G401 (cell line): ENCODE measurements at regions not wholly inside any gene's neighbourhood (a gene's known extent, or its start where the extent isn't known, plus 50 kb on each side); places are given as distances from the start of the nearest gene placed in this dataset.
A peak's percentile ranks its signal among the peaks of the same experiment; 100 is the strongest.
"Not testable (repeated sequence)": the region's sequence is repeated elsewhere in the genome, so short reads cannot be mapped to it uniquely, and the experiment has no call there.

ENCODE experiments used
- DNase-seq: peaks from one replicate; pipeline ENCODE4 v3.0.0-alpha.2; 2015; ENCODE audit warnings: low spot score
- in situ Hi-C: cut with HindIII; loops from 2 replicates; pipeline ENCODE4 v1.10.0; 2016; ENCODE audit warnings: low sequenced_read_pairs, mixed read lengths

- in situ Hi-C loops = no loop called here
- no peak for DNase-seq
Observed at GRCh38 chr10:84826704-84827103, 498.3 kb downstream of the CCSER2 start.

- in situ Hi-C loops = no loop called here
- no peak for DNase-seq
Observed at GRCh38 chr10:84829131-84829530, 500.7 kb downstream of the CCSER2 start.

GRCh38 chr10:84837041-84837812 is 508.8 kb downstream of the CCSER2 start:
- in situ Hi-C loops = no loop called here
- no peak for DNase-seq

DNA sequence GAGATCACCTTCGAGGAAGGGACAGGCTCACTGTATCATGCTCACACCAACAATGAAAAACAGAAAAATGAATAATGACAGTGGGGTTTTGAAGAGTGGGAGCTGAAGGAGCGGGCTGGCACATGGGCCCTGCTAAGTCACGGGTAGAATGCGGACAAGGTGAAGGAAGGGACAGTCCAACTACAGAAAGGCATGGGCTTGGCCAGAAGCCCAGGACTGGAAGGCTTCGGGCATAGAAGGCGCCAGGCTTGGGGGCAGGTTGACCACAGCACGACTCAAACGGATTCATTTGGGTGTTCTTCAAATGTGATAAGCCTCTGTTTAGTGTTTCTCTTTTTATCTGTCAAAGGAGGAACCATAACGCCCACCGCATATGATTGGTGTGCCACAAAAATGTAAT is 509.5 kb downstream of the CCSER2 start:
- in situ Hi-C loops = no loop called here
- DNase-seq = peak; percentile 54

DNA sequence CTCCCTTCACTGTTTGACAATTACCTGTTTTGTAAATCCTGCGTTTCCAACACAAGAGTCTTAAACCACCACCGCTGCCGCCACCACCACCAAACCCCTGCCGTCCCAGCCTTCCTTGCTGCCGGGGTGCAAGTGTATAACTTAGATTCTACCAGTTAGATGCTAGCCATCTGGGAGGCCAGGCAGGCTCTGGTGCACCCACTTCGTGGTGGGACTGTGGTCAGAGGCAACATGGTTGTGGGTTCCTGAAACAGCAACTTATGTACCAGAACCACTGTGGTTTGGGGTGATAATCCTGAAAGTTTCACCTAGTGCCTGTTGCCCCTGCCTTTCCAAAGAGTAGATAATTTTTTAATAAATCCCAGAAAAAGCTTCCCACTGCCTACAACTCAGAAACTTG is 510.5 kb downstream of the CCSER2 start:
- no peak for DNase-seq
- in situ Hi-C loops = no loop called here

GRCh38 chr10:84842593-84842992 is 514.2 kb downstream of the CCSER2 start:
- DNase-seq = no peak
- in situ Hi-C loops = no loop called here

DNA sequence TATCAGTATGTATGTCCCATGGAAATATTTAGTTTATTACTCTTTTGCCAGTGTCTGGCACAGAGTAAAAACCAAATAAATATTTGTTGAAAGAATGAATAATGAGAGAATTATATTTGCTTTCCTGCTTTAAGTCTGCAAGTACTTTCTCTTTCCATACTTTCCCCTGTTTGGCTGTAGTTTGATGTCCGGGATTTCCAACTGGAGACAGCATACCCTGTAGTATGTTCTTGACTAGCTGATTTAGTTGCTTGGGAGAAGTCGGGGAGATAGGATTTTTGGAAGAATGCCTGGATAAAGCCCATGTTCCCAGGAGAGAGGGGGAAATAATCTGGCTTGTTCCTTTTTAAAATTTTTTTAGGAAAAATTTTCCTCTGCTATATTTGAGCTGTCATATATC is 516.1 kb downstream of the CCSER2 start:
- no peak for DNase-seq
- in situ Hi-C loops = no loop called here

DNA sequence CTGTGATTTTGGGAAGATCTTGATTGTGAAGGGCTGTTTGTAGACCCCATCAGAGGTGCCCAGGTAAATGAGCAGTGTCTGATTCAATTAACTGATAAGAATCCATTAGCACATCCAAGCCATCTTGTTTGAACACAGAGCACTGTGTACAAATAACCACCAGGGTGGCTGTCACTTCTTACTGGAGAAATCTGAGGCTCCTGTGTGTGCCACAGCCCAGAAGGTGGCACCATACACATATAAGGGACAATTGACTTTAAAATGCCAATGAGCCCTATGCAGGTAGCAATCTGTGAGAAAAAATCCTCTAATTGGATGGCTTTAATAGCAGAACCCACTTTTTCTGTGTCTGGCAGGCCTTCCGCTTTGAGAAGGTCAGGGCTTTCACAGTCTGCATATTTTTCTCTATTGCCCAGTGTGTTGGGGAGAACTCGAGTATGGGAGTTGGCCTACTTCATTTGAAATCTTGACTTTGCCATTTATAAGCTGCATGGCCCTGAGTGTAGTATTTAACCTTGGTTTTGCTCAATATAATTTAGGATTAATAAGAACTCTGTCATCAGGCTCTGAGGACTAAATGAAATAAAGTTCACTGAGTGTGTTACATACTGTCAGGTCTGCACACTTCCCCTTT is 517.4 kb downstream of the CCSER2 start:
- in situ Hi-C loops = no loop called here
- peak; percentile 23 for DNase-seq

DNA sequence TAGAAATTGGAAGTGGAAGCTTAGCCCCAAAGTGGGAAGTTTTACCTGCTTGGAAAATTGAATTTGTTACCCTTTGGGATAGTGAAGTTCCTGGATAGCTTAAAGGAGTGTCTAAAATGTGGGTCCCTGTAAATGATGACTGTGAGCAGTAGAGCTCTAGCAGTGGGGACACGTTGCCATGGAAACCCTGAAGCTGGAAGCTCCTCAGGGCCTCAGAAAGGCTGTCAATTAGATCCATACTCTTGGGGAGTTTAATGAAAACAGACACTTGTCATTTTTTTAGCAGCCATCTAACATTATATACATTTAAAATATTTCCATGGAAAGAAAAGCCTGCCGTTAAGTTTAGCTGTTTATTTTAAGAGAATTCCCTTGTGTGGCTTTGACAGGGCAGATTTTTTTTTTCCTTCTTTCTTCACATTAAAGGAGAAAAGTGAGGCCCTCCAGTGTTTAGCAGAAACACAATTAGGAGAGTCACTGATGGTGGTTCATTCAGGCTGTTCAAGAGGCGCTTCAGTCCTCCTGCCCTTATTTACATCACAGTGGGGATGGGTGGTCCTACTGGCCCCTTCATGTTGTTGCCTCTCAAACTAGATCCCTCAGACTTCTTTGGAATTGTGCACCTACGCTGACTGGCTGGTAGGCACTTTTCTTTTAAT is 518.4 kb downstream of the CCSER2 start:
- in situ Hi-C loops = no loop called here
- DNase-seq = no peak

- in situ Hi-C loops = no loop called here
- DNase-seq = no peak
Observed at GRCh38 chr10:84848967-84849366, 520.6 kb downstream of the CCSER2 start.

DNA sequence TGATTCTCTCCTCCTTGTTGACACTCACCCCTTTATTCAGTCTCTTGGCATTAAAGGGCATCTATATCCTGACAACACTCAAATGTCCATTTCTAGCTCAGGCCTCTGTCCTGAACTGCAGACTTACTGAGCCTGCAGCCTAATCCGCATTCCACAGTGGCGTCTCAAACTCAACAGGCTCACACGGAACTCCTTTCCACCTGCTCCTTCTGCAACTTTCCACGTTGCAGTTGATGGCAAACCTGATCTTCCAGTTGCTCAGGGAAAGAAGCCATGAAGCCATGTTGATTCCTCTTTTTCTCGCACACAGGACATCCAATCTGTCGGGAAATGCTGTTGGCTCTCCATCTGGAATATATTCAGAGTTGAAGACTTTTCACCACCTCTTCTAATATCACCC is 522.4 kb downstream of the CCSER2 start:
- in situ Hi-C loops = no loop called here
- no peak for DNase-seq

GRCh38 chr10:84854439-84854838 is 526.0 kb downstream of the CCSER2 start:
- in situ Hi-C loops = no loop called here
- no peak for DNase-seq

DNA sequence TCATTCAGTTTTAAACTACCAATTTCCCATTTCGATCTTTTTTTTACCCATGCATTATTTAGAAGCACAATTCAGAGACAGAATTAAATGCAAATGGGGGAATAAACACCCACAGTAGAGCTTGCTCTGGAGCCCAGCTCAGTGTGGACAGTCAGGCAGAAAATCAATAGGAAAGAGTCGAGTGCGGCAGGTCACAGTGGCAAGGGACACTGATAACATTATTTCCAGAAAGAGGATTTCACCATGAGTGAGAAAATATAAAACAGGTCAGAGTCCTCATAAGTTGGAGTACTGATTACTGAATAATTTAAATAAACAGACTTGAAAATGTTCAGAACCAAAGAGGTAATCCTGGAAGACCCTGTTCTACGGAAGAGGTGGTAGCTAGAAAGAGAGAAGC is 532.5 kb downstream of the CCSER2 start:
- in situ Hi-C loops = no loop called here
- no peak for DNase-seq

GRCh38 chr10:84862551-84862950 is 534.2 kb downstream of the CCSER2 start:
- no peak for DNase-seq
- in situ Hi-C loops = no loop called here

DNA sequence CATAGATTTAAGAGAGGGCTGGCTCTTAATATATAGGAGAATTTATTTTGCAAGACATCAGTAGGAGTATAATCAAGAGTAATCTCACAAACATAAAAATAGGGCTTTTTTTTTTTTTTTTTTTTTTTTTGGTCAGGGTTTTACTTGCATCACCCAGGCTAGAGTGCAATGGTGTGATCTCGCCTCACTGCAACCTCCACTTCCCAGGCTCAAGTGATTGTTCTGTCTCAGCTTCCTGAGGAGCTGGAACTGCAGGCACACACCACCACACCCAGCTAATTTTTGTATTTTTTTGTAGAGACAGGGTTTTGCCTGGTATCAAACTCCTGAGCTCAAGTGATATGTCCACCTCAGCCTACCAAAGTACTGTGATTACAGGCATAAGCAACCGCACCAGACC is 535.3 kb downstream of the CCSER2 start:
- in situ Hi-C loops = no loop called here
- no peak for DNase-seq

DNA sequence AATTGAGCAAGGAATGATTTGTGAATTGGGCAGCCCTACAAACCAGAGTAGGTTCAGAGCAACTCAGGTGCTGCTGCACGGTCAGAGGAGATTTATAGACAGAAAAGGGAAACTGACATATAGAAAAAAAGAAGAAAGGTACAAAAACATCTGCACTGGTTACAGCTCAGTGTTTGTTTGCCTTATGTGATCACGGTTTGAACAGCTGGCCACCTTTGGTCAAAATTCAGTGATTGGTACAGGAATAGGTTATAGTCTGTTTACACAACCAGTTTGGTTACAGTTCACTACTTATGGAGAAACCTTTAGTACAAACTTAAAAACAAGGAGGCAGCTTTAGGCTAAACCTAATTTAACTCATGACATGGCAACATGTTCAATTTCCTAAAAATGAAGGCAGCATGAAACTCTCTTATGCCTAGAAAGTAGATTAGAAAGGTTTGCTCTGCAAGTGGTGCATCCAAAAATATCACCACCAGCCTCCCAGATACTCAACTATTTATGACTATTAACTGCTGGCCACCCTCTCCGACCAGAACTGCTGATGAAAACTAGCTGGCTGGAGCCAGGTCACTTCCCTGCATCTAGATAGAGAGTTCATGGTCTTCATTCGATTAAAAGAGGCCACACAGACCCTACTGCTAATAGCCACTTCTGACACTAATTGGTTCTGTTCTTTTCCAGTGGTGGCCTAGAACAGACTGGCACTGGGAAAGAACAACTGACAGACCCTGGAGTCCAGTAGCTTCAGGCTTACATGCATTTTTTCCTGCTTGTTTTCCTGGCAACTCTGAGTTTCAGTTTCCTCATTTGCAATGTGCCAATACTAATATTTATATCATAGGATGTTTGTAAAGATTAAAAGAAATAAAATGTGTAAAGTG is 548.0 kb downstream of the CCSER2 start:
- in situ Hi-C loops = no loop called here
- DNase-seq = no peak

DNA sequence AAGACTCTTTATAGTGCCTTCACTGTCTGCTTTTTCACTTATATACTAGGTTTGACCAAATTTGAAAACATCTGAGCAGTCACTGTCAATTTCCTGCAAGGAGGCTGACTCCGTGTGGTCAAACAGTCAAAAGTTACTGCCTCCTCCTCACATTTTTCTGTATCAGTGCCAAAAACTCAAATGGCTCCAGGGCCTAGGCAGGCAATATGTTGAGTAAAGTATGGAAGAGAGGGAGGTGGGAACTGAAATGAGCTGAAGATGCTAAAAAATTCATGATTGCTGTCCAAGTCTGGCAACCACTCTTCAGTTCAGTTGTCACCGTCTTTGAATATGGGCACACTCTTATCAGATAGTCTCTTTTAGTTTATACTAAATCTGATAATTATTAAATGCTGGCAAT is 551.6 kb downstream of the CCSER2 start:
- no peak for DNase-seq
- in situ Hi-C loops = no loop called here

DNA sequence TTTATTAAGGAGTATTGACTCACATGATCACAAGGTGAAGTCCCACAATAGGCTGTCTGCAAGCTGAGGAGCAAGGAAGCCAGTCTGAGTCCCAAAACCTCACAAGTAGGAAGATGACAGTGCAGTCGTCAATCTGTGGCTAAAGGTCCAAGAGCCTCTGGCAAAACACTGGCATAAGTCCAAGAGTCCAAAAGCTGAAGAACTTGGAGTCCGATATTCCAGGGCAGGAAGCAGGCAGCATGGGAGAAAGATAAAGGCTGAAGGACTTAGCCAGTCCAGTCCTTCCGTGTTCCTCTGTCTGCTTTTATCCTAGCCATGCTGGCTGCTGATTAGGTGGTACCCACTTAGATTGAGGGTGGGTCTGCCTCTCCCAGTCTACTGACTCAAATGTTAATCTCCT is 553.3 kb downstream of the CCSER2 start:
- DNase-seq, in situ Hi-C loops: not testable (repeated sequence)

DNA sequence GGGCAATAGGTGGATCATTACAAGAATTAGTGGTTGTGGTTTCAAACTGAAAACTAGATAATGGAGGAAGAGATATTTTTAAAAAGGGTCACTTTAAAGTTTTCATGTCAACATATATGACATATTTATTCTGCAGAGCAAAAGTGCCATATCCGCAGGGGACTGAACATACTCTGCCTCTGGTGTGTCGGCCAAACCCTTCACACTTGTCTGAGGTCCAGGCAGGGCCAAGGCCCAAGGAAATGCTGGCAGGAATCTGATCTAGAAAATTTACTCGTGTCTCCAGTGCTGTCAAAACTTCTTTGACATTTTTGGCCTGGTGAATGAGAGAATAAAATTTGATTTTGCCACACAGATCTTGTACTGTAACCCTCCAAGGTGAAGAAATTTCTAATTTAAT is 562.3 kb downstream of the CCSER2 start:
- DNase-seq = no peak
- in situ Hi-C loops = no loop called here

- in situ Hi-C loops = no loop called here
- DNase-seq = no peak
Observed at GRCh38 chr10:84891631-84892030, 563.2 kb downstream of the CCSER2 start.
